GM12875 (cell line): ENCODE measurements at regions not wholly inside any gene's neighbourhood (a gene's known extent, or its start where the extent isn't known, plus 50 kb on each side); places are given as distances from the start of the nearest gene placed in this dataset.

ENCODE experiments used
- H3K4me3 ChIP-seq: one replicate; pipeline ENCODE4 v1.5.1; 2011; ENCODE audit warnings: low read depth, low read length, control low read depth
- TF ChIP-seq, protein P1 (sequence below): IDR thresholded peaks from 2 replicates; pipeline ENCODE4 v1.5.1; 2011; ENCODE audit warnings: low read depth, mild to moderate bottlenecking, control low read depth, inconsistent platforms, low read length, moderate library complexity, borderline replicate concordance; ENCODE audit not compliant: insufficient read depth

DNA sequence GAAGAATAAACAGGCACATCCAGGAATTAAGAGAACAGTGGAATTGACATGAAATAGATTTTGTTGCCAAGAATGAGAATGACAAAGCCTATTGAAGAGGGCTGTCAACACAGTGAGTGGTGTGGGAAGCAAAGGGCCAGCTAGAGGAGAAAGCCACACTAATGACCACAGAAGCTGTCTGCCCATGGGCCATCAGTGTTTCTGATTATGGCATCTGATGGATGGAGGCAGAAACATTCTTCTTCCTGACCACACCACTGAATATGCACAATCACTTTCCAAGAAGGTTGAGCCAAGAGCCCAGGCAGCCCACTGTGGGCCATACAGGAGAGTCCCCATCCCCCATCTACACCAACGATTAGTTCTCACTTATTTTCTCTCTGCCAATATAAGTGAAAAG is 146.0 kb upstream of the SH3BP4 start:
- TF ChIP-seq, protein P1, sequence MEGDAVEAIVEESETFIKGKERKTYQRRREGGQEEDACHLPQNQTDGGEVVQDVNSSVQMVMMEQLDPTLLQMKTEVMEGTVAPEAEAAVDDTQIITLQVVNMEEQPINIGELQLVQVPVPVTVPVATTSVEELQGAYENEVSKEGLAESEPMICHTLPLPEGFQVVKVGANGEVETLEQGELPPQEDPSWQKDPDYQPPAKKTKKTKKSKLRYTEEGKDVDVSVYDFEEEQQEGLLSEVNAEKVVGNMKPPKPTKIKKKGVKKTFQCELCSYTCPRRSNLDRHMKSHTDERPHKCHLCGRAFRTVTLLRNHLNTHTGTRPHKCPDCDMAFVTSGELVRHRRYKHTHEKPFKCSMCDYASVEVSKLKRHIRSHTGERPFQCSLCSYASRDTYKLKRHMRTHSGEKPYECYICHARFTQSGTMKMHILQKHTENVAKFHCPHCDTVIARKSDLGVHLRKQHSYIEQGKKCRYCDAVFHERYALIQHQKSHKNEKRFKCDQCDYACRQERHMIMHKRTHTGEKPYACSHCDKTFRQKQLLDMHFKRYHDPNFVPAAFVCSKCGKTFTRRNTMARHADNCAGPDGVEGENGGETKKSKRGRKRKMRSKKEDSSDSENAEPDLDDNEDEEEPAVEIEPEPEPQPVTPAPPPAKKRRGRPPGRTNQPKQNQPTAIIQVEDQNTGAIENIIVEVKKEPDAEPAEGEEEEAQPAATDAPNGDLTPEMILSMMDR, result no peak
- no peak overlapping the region for H3K4me3 ChIP-seq

DNA sequence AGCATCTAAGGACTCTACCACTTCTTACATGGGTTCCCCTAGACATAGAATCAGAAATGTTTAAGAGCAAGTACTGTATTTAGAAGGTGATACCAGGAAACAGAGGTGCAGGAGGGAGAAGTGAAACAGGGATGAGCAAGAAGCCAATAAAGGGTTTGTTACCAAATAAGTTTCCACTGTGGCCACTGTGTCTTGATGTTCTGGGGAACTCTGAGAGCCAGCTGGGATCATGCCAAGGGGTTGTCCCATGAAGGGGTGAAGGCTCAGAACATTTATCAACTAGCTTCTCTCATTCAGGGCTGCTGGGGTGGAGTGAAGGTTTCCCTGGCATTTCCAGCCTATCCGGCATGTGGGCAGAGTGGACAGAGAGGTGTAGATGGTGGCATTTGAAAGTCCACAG is 147.1 kb upstream of the SH3BP4 start:
- TF ChIP-seq, protein P1, result no peak
- no peak overlapping the region for H3K4me3 ChIP-seq

DNA sequence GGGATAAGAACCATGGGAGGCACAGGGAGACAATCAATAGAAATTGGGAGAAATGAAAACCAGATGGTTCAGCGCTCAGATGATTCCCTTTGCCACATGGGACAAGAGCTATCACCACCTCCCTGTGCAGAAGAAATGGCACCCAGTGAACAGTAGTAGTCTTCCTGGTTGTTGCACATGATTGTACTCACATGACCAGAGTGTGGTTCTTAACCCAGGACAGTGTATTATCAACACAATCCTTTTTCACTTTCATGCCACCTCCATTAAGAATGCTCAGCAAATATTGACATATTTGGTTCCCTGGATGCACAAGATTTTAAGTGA is 149.0 kb upstream of the SH3BP4 start:
- no peak overlapping the region for H3K4me3 ChIP-seq
- TF ChIP-seq, protein P1, result no peak

DNA sequence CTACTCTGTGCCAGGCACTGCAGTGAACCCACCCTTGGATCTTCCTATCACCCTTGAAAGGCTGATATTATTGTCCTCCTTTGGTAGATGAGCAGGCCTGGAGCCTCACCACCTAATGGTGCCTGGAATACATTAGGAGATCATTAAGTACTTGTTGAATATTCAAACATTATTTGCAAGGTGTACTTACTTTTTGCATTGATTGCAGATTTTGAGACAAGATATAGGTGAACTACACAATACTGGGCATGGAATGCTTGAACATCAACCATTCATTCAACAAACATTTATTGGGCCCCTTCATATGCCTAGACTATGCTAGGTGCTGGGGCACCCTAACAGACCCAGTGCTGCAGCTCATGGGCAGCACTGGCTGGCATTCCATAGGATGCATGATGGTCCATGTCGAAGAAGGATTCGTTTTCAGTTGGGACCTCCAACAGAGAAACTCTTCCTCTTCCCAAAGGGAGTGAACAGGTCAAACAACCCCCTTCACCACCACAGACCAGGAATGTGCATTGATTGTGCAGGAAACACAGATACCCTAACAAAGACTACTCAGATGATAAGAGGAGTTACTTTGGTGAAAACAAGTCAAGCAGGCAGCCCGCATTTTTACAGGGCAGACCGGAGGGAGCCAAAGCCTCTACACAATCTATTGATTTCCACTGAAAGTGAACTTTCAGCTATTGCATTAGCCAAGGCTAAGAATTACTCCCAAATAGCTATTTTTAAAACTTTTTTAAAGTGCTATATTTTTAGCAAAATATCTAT is 149.6 kb upstream of the SH3BP4 start:
- TF ChIP-seq, protein P1, result no peak

DNA sequence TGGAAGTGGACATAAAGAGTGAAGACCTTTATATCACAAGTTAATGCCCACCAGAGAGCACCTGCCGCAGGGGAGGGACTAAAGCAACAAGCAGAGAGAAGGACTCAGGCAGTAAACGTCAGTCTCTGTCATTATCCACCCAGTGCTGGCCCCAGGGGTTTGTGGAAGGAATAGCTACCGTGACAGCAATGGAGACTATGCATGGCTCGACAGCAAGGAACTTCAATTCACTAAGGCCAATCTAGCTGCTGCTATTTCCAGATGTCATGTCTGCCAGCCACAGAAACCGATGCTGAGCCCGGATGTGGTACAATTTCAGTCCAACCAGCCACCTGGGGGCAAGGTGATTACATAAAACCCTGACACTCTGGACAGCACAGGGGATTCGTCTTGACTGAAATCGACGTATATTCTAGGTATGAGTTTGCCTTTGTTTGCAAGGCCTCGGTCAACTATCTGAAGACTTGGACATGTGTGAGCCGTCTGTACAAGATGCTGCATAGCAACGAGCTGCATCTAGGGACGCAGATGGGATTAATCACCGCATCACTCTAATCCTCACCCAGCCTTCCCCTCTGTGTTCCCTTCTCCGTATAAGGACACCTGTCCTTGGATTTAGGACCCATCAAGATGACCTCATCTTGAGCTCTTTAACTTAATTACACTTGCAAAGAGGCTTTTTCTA is 154.1 kb upstream of the SH3BP4 start:
- no peak overlapping the region for H3K4me3 ChIP-seq
- TF ChIP-seq, protein P1, result no peak

More for the DNA sequence above, 149.6 kb upstream of the SH3BP4 start:
- no peak overlapping the region for H3K4me3 ChIP-seq

DNA sequence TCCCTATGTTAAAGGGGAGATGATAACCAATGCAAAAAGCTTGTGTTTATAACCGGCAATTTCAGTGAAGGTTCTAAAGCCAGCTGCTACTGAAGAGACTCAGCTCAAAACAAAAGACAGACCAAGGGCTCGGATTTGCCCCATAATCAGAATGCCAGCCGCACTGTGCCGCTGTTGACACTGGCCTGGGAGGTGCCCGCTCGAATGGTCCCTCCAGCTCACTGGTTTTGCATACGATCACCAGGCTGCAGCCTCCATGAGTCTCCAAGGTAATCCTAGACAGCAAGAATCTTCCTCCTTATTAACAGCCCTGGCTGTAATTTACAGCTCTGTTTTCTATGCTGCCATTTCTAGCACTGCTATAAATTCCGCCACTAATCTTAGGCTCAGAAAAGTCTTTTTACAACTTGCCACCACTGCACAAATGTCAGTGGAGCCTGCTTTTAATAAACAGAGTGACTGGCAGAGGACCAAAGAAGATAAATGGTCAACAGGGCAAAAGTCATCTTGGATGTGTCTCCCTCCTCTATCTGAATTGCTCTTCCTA is 155.7 kb upstream of the SH3BP4 start:
- H3K4me3 ChIP-seq, result no peak overlapping the region
- TF ChIP-seq, protein P1, result no peak
